ENCODE measurements at regions not wholly inside any gene's neighbourhood (a gene's known extent, or its start where the extent isn't known, plus 50 kb on each side); places are given as distances from the start of the nearest gene placed in this dataset.

DNA sequence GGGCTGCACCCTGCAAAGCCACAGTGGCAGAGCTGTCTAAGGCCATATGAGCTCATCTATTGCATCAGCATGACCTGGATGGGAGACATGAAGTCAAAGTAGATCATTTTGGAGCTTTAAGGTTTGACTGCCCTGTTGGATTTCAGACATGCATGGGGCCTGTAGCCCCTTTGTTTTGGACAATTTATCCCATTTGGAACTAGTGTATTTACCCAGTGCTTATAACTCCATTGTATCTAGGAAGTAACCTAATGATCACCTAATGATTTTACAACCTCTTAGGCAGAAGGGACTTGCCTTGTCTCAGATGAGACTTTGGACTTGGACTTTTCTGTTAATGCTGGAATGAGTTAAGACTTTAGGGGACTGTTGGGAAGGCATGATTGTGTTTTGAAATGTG is 575.4 kb downstream of the EPM2A start:
- no peak for DNase-seq (ENCODE audit: low read depth)

DNA sequence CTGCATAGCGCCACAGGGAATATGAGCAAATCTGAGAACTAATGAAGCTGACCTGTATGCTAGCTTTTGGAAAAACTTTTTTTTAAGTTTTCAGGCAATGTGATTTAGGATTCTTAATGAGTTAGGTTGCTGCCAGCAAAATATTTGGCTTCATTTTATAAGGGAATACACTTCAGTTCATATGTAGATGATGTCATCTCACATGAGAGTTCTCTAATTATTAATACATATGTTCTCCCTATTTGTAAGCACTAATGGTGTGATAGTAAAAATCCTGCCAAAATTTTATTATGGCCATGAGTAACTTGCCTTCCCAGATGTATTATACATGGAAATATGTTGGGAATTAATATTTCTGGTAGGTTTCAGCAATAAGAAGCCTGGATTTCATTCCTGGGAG is 573.8 kb downstream of the EPM2A start:
- no peak for DNase-seq (ENCODE audit: low read depth)

DNA sequence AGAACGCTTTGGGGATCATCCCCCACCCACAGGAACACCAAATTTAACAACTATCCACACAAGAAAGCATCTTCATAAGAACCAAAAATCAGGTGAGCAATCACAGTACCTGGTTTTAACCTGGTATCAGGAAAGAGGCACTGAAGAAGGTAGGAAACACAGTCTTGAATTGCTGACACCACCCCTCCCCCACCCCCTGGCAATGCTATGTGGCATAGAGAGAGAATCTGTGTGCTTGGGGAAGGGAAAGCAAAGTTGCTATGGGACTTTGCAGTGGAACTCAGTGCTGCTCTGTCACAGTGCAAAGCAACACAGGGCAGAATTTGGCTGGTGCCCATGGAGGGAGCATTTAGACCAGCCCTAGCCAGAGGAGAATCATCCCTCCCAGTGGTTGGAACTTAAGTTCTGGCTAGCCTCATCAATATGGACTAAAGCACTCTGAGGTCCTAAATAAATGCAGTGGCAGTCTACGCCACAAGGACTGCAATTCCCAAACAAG is 565.5 kb downstream of the EPM2A start:
- no peak for DNase-seq (ENCODE audit: low read depth)

DNA sequence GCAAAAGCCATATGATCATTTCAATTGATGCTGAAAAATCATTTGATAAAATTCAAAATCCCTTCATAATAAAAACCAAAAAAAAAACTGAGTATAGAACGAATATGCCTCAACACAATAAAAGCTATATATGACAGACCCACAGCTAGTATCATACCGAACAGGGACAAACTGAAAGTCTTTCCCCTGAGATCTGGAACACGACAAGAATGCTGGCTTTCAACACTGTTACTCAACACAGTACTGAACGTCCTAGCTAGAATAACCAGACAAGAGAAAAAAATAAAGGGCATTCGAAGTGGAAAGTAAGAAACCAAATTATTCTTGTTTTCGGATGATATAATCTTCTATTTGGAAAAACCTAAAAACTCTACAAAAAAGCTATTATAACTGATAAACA is 559.9 kb downstream of the EPM2A start:
- DNase-seq (ENCODE audit: low read depth), result no peak

DNA sequence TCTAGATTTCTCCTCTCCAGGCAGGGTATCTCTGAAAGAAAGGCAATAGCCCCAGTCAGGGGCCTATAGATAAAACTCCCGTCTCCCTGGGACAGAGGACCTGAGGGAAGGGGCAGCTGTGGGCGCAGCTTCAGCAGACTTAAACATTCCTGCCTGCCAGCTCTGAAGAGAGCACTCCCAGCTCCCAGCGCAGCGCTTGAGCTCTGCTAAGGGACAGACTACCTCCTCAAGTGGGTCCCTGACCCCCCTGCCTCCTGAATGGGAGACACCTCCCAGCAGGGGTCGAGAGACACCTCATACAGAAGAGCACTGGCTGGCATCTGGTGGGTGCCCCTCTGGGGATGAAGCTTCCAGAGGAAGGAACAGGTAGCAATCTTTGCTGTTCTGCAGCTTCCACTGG is 556.9 kb downstream of the EPM2A start:
- DNase-seq (ENCODE audit: low read depth), result no peak

DNA sequence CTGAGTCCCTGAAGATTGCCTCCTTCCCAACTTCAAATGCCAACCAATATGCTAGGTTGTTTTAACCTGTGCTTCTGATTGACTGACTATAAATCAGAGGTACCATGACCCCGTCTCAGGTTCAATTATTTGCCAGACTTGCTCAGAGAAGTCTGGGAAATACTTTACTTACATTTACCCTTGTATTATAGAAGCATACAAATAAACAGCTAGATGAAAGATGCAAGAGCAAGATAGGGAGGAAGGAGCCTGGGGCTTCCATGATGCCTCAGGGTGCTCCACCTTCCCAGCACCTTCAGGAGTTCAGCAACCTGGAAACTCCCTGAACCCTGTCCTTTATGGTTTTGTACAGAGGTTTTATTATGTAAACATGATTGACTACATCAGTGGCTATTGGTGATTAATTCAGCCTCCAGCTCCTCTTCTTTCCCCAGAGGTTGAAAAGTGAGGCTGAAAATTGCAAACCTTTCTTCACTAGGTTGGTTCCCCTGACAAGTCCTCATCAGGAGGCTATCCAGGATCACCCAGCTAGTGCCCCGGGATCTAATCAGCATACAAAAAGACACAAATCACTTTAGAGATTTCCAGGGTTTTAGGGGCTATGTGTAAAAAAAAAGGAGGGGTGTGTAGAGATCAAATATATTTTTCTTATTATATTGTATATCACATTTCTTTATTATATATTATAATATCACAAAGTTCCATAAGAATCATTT is 547.7 kb downstream of the EPM2A start:
- DNase-seq (ENCODE audit: low read depth), result no peak

DNA sequence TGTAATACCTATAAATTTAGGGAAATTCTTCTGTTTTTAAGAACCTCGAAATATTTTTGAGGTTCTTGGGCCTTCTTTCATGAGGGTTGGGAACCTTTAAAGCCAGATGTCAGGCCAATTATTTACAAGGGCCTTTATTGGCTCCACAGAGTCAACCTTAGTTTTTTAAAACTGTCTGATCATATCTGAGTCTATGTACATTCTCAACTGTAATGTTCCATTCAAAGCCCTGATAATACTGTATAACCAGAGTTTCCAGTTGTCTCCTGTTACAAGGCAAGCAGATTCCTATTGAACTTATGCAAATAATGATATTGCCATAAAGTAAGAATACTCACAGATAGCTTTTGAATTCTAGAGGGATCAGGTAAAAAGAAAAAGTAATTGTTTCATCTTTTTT is 545.5 kb downstream of the EPM2A start:
- DNase-seq (ENCODE audit: low read depth), result no peak

DNA sequence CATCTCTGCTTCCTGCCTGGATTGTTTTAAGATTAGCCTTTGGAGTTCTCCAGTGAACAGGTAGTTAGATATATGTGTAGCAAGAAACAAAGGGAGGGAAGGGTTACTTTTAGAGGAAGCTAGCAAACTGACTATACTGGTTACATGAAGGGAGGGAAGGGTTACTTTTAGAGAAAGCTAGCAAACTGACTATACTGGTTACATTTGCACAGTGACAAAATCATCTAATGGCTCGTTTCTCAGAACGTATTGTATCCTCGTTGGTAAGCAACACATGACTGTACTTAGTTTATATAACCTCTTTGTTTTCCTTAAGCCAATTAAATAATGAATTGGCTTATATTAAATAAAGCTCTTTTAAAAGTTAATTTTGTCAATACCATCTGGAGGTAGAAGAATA is 540.9 kb downstream of the EPM2A start:
- no peak for DNase-seq (ENCODE audit: low read depth)

DNA sequence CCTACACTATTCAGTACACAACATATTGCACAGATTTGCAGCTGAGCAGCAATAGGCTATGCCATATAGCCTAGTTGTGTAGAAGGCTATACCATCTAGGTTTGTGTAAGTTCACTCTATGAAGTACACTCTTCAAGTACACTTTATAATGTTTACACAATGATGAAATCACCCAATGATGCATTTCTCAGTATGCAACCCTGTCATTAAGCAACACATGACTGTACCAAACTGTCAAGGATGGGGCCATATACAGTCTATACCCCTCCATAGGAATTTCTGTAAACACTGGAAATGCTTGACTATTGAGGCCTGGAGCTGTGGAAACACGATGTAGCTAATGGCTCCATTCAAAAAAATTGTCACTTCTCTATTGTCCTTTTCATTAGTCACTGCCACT is 535.4 kb downstream of the EPM2A start:
- DNase-seq (ENCODE audit: low read depth), result no peak

DNA sequence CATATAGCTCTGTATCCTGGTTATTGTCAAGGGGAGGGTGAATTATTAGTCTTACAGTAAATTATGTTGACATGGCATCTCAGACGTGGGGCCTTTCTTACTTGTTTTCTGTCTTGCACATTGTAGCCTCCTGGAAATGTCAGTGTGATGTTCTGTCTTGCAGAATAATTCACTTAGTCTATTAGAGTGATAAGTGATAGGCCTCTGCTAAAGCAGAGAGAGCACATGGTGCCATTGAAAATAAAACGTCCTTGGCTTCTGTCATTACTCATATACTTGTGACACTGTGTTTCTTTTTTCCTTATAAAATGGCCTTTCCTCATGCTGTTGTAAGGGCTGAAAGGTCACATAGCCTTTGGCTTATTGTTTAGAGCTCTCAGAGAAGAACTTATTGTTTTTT is 531.0 kb downstream of the EPM2A start:
- DNase-seq (ENCODE audit: low read depth), result no peak

DNA sequence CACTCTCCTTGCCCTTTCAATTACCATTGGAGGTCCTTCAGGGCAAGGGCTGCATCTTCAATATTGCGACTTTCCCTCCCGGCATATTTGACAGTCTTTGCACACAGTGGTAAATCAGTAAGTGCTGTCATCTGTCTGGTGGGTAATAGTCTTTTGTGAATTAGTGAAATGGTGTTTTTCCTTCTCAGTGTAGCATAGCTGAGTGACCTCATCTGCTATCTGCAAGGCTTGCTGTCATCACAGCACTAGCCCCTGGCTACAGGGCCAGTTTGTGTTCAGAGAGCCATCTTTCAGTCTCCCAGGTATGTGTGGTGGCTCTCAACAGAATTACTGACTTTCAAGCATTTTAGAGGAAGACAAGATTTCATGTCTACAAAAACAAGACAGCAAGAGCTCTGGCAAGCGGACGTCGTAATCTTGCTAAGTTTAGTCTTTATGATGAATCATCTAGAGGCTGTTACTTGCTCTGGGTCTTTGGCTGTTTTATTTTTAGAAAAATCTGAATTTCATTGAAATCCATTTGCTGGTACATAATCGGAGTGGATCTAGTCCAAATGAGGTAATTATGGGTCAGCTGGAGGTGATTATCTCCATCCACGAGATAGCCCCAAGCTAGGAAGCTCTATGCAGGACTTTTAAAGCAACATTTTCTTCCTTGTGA is 528.9 kb downstream of the EPM2A start:
- no peak for DNase-seq (ENCODE audit: low read depth)

DNA sequence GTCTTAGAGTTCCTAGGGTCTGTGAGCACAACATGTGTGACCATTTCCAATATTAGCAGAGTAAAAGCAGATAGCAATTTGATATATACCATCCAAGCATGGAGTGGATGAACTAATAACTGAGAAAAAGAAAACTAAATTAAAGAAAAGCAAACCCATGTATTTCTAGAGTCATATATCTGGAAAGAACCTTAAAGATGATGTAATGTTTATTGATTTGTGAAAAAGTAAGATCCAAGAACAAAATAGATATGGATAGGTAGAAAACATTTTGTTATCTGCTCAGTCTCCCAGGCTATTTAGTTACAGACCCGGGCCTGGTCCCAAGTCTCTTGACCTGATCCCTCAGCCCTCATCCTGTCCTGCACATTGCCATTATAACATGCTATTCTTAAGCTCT is 526.8 kb downstream of the EPM2A start:
- DNase-seq (ENCODE audit: low read depth), result no peak

DNA sequence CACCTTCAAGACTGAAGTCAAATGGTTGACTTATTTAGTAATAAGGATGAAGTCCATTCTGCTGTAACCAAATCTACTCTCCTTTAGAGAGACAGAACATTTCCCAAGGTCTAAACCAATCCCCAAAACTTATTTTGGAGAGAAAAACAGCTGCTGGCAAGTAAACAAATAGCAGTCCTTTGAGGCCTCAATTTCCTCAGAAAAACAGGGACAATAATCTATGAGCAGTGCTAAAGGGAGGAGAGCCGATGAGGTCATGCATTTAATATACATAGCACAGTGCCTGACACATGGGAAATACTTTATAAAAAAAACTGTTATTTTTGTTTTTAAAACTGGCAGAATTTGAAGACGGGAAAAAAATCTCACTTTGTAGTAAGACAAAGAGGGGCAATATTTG is 526.0 kb downstream of the EPM2A start:
- DNase-seq (ENCODE audit: low read depth), result no peak

DNA sequence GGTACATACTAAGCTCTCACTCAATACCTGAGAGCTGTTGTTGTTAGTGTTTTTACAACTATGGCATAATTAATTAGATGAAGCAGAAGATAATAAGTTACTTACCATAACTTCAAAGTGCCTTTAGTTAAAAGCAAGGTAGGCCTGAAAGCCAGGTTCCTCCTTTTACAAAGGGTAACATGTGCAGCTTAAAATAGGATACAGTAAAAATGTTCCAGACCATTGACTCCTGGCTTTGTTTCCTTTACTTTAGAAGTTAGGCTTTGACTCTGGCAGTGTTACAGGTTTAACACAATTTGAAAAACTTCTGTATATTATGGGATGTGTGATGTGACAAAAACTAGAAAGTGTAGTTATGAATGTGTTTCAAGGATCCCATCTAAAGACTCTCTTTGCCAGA is 522.5 kb downstream of the EPM2A start:
- DNase-seq (ENCODE audit: low read depth), result no peak

DNA sequence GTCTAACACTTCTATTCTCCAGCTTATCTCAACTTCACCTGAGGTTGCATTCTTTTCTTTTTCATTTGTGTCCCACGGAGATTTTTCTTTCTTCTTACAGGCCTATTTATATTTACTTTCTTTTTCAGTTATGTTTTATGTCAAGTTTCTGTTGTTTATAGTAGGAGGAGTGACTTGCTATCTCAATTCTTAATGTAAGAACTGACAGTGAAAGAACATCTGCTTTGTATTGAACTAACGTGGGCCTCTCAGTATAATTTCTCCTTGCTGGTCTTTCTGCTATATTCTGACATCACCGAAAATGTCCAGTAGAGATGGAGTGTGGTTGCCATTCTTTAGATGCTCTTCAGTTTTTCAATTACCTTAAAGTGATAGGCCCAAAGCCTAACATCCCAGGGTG is 521.7 kb downstream of the EPM2A start:
- DNase-seq (ENCODE audit: low read depth), result no peak

DNA sequence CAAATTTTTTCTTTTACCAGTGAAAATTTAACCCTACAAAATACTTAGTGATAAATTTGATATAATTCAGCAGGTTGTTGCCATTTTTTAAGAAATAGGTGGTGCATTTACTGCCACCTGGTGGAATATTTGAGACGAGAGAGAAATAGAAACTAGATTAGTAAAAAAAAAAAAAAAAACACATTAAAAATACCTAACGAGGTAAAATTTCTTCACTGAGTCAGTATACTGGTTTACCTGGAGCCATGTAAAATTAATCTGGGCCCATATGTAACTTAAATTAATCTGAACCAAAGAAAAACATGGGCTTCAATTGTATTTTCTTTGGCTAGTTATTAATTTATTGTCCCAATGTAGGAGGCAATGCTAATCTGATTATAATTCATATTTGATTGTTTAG is 520.8 kb downstream of the EPM2A start:
- no peak for DNase-seq (ENCODE audit: low read depth)

DNA sequence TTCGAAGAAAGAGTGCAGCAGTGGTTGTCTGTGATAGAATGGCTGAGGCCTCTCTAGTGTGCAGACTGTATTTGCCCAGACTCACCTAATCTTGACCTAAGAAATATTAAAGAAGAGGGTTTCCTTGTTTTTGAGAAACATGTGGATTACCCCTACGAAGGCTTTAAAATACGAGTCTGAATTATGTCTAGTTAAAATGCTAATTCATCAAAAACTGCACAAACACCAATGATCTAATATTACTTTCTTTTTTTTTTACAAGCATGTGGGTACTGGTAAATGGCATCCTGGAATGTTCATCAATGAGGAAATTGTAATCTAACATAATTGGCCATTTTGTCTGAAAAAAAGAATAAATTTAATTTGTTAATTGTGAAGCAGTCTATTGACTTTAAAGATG is 510.9 kb downstream of the EPM2A start:
- no peak for DNase-seq (ENCODE audit: low read depth)

DNA sequence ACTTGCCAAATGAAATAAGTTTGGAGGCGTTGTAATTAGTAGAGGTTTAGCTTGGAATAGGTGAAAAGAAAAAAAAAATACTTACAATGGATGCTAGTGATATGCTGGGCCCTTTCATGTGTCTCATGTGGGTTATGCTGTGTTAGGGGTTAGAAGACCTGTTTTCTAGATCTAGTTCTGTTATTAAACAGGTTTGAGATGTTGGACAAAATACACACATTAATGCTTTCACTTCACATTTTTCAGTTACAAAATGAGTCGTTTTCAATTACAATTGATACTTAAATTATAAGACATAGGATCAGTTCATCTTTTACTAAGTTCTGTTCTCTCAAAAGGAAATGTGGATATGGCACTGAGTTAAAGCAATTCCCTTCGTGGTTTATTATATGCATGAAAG is 509.8 kb downstream of the EPM2A start:
- no peak for DNase-seq (ENCODE audit: low read depth)

DNA sequence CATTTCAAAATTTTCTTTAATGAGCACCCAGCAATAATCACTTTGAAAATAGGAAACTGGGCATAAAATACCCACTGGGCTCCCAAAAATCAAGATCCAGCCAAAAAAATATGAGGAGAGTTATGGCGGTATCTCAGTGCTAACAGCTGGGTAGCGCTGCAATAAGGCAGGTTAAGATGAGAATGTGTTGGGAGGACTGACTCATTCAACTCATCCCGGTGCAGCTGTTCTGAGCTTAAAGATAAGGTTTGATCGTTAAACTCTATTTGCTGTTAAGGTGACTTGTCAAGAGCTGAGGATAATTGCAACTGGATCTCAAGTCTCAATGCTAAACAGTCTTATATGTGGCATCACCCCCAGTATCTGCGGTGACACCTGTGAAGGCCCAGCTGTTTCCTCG is 507.7 kb downstream of the EPM2A start:
- no peak for DNase-seq (ENCODE audit: low read depth)

DNA sequence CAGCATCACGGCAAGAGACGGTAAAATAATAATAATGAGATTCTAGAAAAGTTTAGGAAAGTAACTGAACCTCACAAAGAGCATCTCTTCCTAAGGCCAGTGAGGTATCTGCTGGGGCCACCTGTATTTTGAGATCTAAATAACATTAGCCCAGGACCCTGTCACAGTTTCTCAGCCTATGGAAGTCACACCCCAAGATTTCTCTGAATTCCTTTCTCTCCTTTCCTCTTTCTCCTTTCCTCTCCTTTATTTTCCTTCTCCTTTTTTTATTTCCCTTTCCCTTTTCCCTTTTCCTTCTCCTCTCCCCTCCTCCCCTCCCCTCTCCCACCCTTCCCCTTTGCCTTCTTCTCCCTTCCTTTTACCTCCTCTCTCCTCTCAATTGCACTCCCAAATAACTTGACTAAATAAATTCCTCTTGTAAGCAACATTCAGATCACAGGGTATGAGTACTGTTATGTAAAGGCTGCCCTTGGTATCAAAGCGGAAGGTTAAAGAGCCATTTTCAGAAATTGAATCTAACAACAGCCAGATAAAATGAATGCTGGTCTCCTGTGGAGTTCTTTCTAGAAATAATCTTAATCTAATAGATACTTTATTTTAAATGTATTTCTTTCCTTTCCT is 506.2 kb downstream of the EPM2A start:
- no peak for DNase-seq (ENCODE audit: low read depth)

DNA sequence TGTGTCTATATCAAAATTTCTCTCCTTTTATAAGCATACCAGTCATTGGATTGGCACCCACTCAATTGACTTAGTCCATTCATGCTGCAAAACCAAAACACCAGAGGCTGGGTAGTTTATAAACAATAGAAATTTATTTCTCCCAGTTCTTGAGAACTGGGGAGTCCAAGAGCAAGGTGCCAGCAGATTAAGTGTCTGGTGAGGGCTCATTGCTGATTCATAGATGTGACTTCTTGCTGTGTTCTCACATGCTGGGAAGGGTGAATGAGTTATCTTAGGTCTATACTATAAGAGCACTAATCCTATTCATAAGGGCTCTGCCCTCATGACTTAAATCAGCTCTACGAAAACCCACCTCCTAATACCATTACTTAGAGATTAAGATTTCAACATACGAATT is 501.4 kb downstream of the EPM2A start:
- DNase-seq (ENCODE audit: low read depth), result no peak

DNA sequence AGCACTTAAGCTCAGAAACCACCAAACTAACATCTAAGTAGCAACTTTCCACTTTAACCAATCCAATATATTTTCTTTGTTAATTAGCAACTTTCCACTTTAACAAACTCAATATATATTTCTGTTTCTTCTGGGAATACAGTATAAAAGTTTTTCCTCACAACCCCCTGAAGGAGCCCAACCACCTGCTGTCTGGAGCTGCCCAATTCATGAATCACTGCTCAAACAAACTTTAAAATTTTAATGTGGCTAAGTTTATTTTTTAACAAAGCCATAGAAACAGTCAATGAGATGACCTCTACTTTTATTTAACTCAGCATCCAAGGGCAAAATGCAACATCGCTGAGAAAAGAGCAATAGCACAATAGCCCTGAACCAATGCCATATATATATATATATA is 500.1 kb downstream of the EPM2A start:
- no peak for DNase-seq (ENCODE audit: low read depth)

DNA sequence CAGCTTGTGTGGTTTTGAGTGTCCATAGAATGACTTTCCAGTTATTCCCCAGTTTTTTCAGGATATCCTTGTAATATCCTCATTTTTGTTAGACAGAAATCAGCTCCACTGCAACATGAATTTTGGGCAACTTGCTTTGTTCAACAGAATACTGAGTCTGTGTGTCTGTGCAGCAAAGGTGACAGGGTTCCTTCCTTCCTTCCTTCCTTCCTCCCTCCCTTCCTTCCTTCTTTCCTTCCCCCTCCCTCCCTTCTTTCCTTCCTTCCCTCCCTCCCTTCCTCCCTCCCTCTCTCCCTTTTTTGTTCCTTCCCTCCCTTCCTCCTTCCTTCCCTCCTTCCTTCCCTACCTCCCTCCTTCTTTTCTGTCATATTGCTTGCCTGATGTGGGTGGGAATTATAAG is 496.5 kb downstream of the EPM2A start:
- DNase-seq (ENCODE audit: low read depth), result no peak

DNA sequence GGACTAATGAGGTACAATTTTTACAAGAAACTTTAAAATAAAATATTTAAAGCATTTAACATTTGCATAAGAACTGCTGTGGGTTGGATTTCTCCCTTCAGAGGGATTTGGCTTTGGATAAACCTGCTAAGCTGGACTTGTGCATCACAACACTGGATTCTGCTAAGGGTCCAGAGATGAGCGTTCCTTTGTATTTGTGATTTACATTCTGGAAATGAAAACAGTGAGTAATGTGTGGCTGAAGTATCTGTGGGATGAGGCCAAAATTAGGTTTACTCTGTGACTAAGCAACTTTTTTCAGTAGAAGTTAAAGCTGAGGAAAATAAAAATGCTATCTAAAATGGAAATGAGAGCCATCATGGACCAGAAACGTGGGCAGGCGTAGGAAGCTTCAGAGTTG is 494.3 kb downstream of the EPM2A start:
- no peak for DNase-seq (ENCODE audit: low read depth)

All from stimulated activated CD8-positive, alpha-beta memory T cell treated with anti-CD3 and anti-CD28 coated beads, Interleukin-12 subunit alpha, Interleukin-12 subunit beta, amount 100 ng/mL, for 4 hours (primary cell).